K562 (cell line): ENCODE measurements at regions not wholly inside any gene's neighbourhood (a gene's known extent, or its start where the extent isn't known, plus 50 kb on each side); places are given as distances from the start of the nearest gene placed in this dataset.

Source experiments
- ATAC-seq: fragments of 200-7000 bp; cut with Tn5 transposase; 3 replicates; pipeline ENCODE4 v1.9.1; 2020; ENCODE audit warnings: moderate library complexity
- BruUV-seq: library from RNA; stranded (reverse); fragments of 400-500 nt; replicated peaks from 2 replicates; lab custom pipeline; 2021; lab: Mats Ljungman, UMichigan
- CTCF ChIA-PET: fragments of 300-600 bp; formaldehyde crosslinking; extraction: SDS; loops from one replicate; lab custom pipeline; 2021; ENCODE audit warnings: low intra/inter-chr PET ratio; lab: Yijun Ruan, JAX
- POLR2A ChIA-PET: fragments of 300-600, 350-650 bp; sonication (Branson Sonifier 250); formaldehyde crosslinking; extraction: SDS; loops from one replicate; lab custom pipeline; 2021; ENCODE audit warnings: antibody characterized with exemption, inconsistent platforms; lab: Yijun Ruan, JAX
- DNase-seq, 4 experiments: peaks; one replicate each; pipeline versions ENCODE4 v3.0.0 to v3.0.0-alpha.2; 2011 to 2018; ENCODE audit warnings: low spot score in 3 of 4, mixed read lengths in 3 of 4; ENCODE audit errors: extremely low read depth in 1 of 4
- FAIRE-seq: peaks from 2 replicates; lab custom pipeline; 2011; peaks lifted over from hg19 to GRCh38; lab: Jason Lieb, UNC
- H2AFZ ChIP-seq: 2 replicates; pipeline ENCODE4 v1.6.0; 2011; ENCODE audit warnings: low read depth, low read length, control low read depth, inconsistent platforms
- H3K27ac ChIP-seq: fragments of 200-600 bp; 3 replicates; pipeline ENCODE4 v1.8.0; 2011; ENCODE audit warnings: low read depth, mild to moderate bottlenecking, control low read depth, inconsistent platforms, low read length, moderate library complexity, mixed read lengths; ENCODE audit errors: extremely low read depth
- H3K27me3 ChIP-seq, 2 experiments: fragments of 300-600 bp in 1 of 2; 2 replicates in 1 of 2; 3 replicates in 1 of 2; pipeline versions ENCODE4 v1.6.0 to v1.8.0; 2011; ENCODE audit warnings: inconsistent platforms in 2 of 2, low read length in 2 of 2, mild to moderate bottlenecking in 1 of 2, mixed read lengths in 1 of 2, moderate library complexity in 1 of 2; ENCODE audit not compliant: control insufficient read depth in 2 of 2, insufficient read depth in 2 of 2
- H3K36me3 ChIP-seq: fragments of 300-600 bp; 3 replicates; pipeline ENCODE4 v1.8.0; 2011; ENCODE audit warnings: mild to moderate bottlenecking, low read length, inconsistent platforms; ENCODE audit not compliant: control insufficient read depth, insufficient read depth
- H3K4me1 ChIP-seq, 2 experiments: fragments of 200-600 bp in 1 of 2; replicated peaks in 1 of 2; 2 replicates in 1 of 2; 3 replicates in 1 of 2; pipeline versions ENCODE4 v1.5.1 to v1.8.0; 2011; ENCODE audit warnings: inconsistent platforms in 2 of 2, low read length in 2 of 2, mild to moderate bottlenecking in 1 of 2, mixed read lengths in 1 of 2, moderate library complexity in 1 of 2; ENCODE audit not compliant: control insufficient read depth in 2 of 2, insufficient read depth in 2 of 2
- H3K4me2 ChIP-seq: 2 replicates; pipeline ENCODE4 v1.6.1; 2011; ENCODE audit warnings: low read length, control low read depth, inconsistent platforms, mixed read lengths; ENCODE audit not compliant: insufficient read depth
- H3K4me3 ChIP-seq: fragments of 200-600 bp; sonication (generic), shearing (Covaris generic); 2 replicates; pipeline ENCODE4 v1.5.1; 2016; ENCODE audit warnings: control low read depth, inconsistent platforms
- H3K79me2 ChIP-seq: fragments of 200-600 bp; 3 replicates; pipeline ENCODE4 v1.8.0; 2011; ENCODE audit warnings: low read length, inconsistent platforms; ENCODE audit not compliant: control insufficient read depth, insufficient read depth
- H3K9ac ChIP-seq, 2 experiments: 2 replicates each; pipeline versions ENCODE4 v1.6.0 to v1.6.1; 2011; ENCODE audit warnings: low read depth in 2 of 2, low read length in 2 of 2, control low read depth in 1 of 2, inconsistent platforms in 1 of 2, mild to moderate bottlenecking in 1 of 2, mixed read lengths in 1 of 2; ENCODE audit not compliant: insufficient read depth in 1 of 2
- H3K9me1 ChIP-seq: one replicate; pipeline ENCODE4 v1.6.0; 2011; ENCODE audit warnings: inconsistent platforms, mild to moderate bottlenecking, low read length, moderate library complexity; ENCODE audit not compliant: control insufficient read depth, insufficient read depth
- H3K9me3 ChIP-seq: replicated peaks from 2 replicates; pipeline ENCODE4 v1.5.1; 2011; ENCODE audit warnings: low read depth, low read length, inconsistent platforms; ENCODE audit not compliant: control insufficient read depth, insufficient read depth
- H4K20me1 ChIP-seq: replicated peaks from 2 replicates; pipeline ENCODE4 v1.6.1; 2011; ENCODE audit warnings: low read length, inconsistent platforms, mixed read lengths; ENCODE audit not compliant: control insufficient read depth, insufficient read depth
- ARHGAP35 ChIP-seq: fragments of 450-650 bp; IDR thresholded peaks from 2 replicates; pipeline ENCODE4 v1.6.1; 2018; ENCODE audit not compliant: partially characterized antibody
- CSDE1 ChIP-seq, 2 experiments: fragments of 450-650 bp; IDR thresholded peaks; 2 replicates each; pipeline ENCODE4 v1.6.1; 2016; ENCODE audit warnings: mild to moderate bottlenecking in 1 of 2
- FOS ChIP-seq: IDR thresholded peaks from 3 replicates; pipeline ENCODE4 v1.6.1; 2011; ENCODE audit not compliant: insufficient read length; ENCODE audit errors: extremely low read depth
- MCM3 ChIP-seq: fragments of 450-650 bp; IDR thresholded peaks from 2 replicates; pipeline ENCODE4 v1.6.1; 2016
- MYBL2 ChIP-seq, 2 experiments: fragments of 450-650 bp in 1 of 2; sonication (generic) in 1 of 2; formaldehyde crosslinking in 1 of 2; IDR thresholded peaks; 2 replicates each; pipeline versions ENCODE4 v1.6.1 to v1.8.1; 2017 to 2022; ENCODE audit warnings: borderline replicate concordance in 1 of 2, inconsistent platforms in 1 of 2, low read depth in 1 of 2, mild to moderate bottlenecking in 1 of 2, missing genetic modification reagents in 1 of 2, moderate library complexity in 1 of 2
- NR2C2 ChIP-seq, 2 experiments: fragments of 200-800 bp in 1 of 2; sonication (Bioruptor generic) in 1 of 2; sonication (generic) in 1 of 2; formaldehyde crosslinking in 1 of 2; IDR thresholded peaks; 2 replicates each; pipeline versions ENCODE4 v1.6.1 to v1.8.0; 2016 to 2022; ENCODE audit warnings: mild to moderate bottlenecking in 1 of 2, missing compliant biosample characterization in 1 of 2, missing genetic modification characterization in 1 of 2, missing genetic modification reagents in 1 of 2
- PTRF ChIP-seq: fragments of 450-650 bp; IDR thresholded peaks from 2 replicates; pipeline ENCODE4 v1.6.1; 2016; ENCODE audit warnings: mild to moderate bottlenecking, missing genetic modification characterization, missing compliant biosample characterization
- ZFP1 ChIP-seq: fragments of 450-650 bp; formaldehyde crosslinking; IDR thresholded peaks from 2 replicates; pipeline ENCODE4 v1.4.0; 2020; ENCODE audit warnings: mild to moderate bottlenecking, mixed read lengths
- ZNF780A ChIP-seq: fragments of 250-450 bp; sonication (Bioruptor Pico); IDR thresholded peaks from 2 replicates; pipeline ENCODE4 v1.5.0; 2021; ENCODE audit warnings: mild to moderate bottlenecking
- WGBS: fragments of 100-300 bp; shearing (Covaris generic); methylation state at CpG from one replicate; pipeline ENCODE4 v1.1.6; 2016; ENCODE audit warnings: low coverage, mixed read lengths; ENCODE audit not compliant: insufficient coverage; ENCODE audit errors: missing lambda C conversion rate; 5-methylcytosine and 5-hydroxymethylcytosine counted together
- in situ Hi-C: fragments of 300-500 bp; cut with MboI; formaldehyde crosslinking; loops from 4 replicates; pipeline ENCODE4 v1.15.0; 2018; ENCODE audit warnings: inconsistent platforms, mixed read lengths
- intact Hi-C: fragments of 100-400 bp; cut with micrococcal nuclease; formaldehyde crosslinking; loops from 2 replicates; pipeline ENCODE4 v1.14.2; 2022
- TF ChIP-seq, protein P1 (sequence below): sonication (generic); formaldehyde crosslinking; IDR thresholded peaks from 2 replicates; pipeline ENCODE4 v1.8.1; 2023; ENCODE audit warnings: mild to moderate bottlenecking, missing genetic modification reagents
- TF ChIP-seq, protein P2 (sequence below): fragments of 450-650 bp; formaldehyde crosslinking; IDR thresholded peaks from 2 replicates; pipeline ENCODE4 v1.4.0; 2022; ENCODE audit warnings: mild to moderate bottlenecking, moderate library complexity
- TF ChIP-seq, protein P3 (sequence below): sonication (generic); formaldehyde crosslinking; IDR thresholded peaks from 2 replicates; pipeline ENCODE4 v1.8.1; 2022; ENCODE audit warnings: missing genetic modification reagents
- TF ChIP-seq, protein P4 (sequence below): IDR thresholded peaks from 2 replicates; pipeline ENCODE4 v1.6.1; 2016; ENCODE audit warnings: missing genetic modification characterization, missing compliant biosample characterization
- TF ChIP-seq, protein P5 (sequence below): fragments of 200-800 bp; sonication (Bioruptor generic); IDR thresholded peaks from 2 replicates; pipeline ENCODE4 v1.6.1; 2017; ENCODE audit warnings: missing genetic modification characterization, missing compliant biosample characterization

DNA sequence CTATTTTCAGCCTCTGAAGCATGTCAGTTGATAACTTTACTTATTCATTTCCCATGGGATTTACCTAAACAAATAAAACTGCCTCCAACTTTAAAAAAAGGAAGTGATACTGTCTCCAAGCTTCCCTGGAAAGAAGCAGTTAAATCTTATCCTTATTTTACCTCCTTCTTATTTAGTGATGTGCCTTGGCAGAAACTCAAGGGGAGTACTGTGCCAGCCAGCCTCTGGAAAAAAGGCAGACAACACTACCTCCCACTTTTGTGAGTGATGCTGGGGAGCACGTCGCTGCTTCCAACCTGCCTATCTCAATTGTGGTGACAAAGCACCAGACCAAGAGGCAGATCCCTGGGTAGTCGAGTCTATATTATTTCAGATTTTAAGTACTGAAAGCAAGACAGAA, 765.6 kb downstream of the DIAPH3 start:
- H3K4me2 ChIP-seq: no peak overlapping the region
- POLR2A ChIA-PET: no interaction called here

More for the DNA sequence above, 765.6 kb downstream of the DIAPH3 start:
- Histone ChIP-seq H3K9me3 (no peaks in the 10 kb centered on the region), H3K4me1 (no peaks in the 10 kb centered on the region), H3K36me3 (no peaks in the 10 kb centered on the region), H3K9ac (no peak overlapping the region), H3K27ac (no peak overlapping the region), H4K20me1 (no peaks in the 10 kb centered on the region), H3K9me1 (no peaks in the 10 kb centered on the region), H3K27me3 (no peaks in the 10 kb centered on the region), H2AFZ (no peak overlapping the region), H3K4me3 (no peak overlapping the region), H3K79me2 (no peaks in the 10 kb centered on the region)
- BruUV-seq: no TSS peak
- 0% methylated on average over 1 of the region's 3 CpGs for WGBS
- FAIRE-seq: no peak
- CTCF ChIA-PET: no interaction called here
- TF ChIP-seq NR2C2 (CRISPR knock-in tag; IDR thresholded peaks at IDR 0.05): no peak
- no peak for TF ChIP-seq NR2C2 (tag; IDR thresholded peaks at IDR 0.05)
- TF ChIP-seq, protein P1, sequence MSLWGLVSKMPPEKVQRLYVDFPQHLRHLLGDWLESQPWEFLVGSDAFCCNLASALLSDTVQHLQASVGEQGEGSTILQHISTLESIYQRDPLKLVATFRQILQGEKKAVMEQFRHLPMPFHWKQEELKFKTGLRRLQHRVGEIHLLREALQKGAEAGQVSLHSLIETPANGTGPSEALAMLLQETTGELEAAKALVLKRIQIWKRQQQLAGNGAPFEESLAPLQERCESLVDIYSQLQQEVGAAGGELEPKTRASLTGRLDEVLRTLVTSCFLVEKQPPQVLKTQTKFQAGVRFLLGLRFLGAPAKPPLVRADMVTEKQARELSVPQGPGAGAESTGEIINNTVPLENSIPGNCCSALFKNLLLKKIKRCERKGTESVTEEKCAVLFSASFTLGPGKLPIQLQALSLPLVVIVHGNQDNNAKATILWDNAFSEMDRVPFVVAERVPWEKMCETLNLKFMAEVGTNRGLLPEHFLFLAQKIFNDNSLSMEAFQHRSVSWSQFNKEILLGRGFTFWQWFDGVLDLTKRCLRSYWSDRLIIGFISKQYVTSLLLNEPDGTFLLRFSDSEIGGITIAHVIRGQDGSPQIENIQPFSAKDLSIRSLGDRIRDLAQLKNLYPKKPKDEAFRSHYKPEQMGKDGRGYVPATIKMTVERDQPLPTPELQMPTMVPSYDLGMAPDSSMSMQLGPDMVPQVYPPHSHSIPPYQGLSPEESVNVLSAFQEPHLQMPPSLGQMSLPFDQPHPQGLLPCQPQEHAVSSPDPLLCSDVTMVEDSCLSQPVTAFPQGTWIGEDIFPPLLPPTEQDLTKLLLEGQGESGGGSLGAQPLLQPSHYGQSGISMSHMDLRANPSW (CRISPR knock-in tag): no peak
- TF ChIP-seq, protein P2, sequence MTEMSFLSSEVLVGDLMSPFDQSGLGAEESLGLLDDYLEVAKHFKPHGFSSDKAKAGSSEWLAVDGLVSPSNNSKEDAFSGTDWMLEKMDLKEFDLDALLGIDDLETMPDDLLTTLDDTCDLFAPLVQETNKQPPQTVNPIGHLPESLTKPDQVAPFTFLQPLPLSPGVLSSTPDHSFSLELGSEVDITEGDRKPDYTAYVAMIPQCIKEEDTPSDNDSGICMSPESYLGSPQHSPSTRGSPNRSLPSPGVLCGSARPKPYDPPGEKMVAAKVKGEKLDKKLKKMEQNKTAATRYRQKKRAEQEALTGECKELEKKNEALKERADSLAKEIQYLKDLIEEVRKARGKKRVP (CRISPR knock-in tag): no peak
- TF ChIP-seq CSDE1 (IDR thresholded peaks at IDR 0.05): no peak
- TF ChIP-seq, protein P3, sequence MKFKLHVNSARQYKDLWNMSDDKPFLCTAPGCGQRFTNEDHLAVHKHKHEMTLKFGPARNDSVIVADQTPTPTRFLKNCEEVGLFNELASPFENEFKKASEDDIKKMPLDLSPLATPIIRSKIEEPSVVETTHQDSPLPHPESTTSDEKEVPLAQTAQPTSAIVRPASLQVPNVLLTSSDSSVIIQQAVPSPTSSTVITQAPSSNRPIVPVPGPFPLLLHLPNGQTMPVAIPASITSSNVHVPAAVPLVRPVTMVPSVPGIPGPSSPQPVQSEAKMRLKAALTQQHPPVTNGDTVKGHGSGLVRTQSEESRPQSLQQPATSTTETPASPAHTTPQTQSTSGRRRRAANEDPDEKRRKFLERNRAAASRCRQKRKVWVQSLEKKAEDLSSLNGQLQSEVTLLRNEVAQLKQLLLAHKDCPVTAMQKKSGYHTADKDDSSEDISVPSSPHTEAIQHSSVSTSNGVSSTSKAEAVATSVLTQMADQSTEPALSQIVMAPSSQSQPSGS (CRISPR knock-in tag): no peak
- no peak for TF ChIP-seq MCM3
- TF ChIP-seq MYBL2 (IDR thresholded peaks at IDR 0.05; ENCODE audit: low read depth): no peak
- TF ChIP-seq MYBL2 (CRISPR knock-in tag; IDR thresholded peaks at IDR 0.05; ENCODE audit: borderline replicate concordance): no peak
- TF ChIP-seq ZNF780A (CRISPR knock-in tag): no peak
- TF ChIP-seq, protein P4, sequence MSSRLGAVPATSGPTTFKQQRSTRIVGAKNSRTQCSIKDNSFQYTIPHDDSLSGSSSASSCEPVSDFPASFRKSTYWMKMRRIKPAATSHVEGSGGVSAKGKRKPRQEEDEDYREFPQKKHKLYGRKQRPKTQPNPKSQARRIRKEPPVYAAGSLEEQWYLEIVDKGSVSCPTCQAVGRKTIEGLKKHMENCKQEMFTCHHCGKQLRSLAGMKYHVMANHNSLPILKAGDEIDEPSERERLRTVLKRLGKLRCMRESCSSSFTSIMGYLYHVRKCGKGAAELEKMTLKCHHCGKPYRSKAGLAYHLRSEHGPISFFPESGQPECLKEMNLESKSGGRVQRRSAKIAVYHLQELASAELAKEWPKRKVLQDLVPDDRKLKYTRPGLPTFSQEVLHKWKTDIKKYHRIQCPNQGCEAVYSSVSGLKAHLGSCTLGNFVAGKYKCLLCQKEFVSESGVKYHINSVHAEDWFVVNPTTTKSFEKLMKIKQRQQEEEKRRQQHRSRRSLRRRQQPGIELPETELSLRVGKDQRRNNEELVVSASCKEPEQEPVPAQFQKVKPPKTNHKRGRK (tag): no peak
- no peak for TF ChIP-seq ZFP1
- TF ChIP-seq ARHGAP35: no peak
- TF ChIP-seq, protein P5, sequence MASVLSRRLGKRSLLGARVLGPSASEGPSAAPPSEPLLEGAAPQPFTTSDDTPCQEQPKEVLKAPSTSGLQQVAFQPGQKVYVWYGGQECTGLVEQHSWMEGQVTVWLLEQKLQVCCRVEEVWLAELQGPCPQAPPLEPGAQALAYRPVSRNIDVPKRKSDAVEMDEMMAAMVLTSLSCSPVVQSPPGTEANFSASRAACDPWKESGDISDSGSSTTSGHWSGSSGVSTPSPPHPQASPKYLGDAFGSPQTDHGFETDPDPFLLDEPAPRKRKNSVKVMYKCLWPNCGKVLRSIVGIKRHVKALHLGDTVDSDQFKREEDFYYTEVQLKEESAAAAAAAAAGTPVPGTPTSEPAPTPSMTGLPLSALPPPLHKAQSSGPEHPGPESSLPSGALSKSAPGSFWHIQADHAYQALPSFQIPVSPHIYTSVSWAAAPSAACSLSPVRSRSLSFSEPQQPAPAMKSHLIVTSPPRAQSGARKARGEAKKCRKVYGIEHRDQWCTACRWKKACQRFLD (CRISPR knock-in tag): no peak
- TF ChIP-seq PTRF (tag): no peak
- TF ChIP-seq FOS: no peak
- no peak for DNase-seq
- ATAC-seq: no peak
- intact Hi-C loops (loop anchor here (10.0 kb wide), 3 partner anchors 147 to 827 kb away; no protein-coding TSS in a partner anchor), in situ Hi-C loops (loop anchor here (25.0 kb wide), 1 partner anchor 939 kb away; no protein-coding TSS in a partner anchor)
